ENCODE measurements at regions not wholly inside any gene's neighbourhood (a gene's known extent, or its start where the extent isn't known, plus 50 kb on each side); places are given as distances from the start of the nearest gene placed in this dataset.
A peak's percentile ranks its signal among the peaks of the same experiment; 100 is the strongest.

DNA sequence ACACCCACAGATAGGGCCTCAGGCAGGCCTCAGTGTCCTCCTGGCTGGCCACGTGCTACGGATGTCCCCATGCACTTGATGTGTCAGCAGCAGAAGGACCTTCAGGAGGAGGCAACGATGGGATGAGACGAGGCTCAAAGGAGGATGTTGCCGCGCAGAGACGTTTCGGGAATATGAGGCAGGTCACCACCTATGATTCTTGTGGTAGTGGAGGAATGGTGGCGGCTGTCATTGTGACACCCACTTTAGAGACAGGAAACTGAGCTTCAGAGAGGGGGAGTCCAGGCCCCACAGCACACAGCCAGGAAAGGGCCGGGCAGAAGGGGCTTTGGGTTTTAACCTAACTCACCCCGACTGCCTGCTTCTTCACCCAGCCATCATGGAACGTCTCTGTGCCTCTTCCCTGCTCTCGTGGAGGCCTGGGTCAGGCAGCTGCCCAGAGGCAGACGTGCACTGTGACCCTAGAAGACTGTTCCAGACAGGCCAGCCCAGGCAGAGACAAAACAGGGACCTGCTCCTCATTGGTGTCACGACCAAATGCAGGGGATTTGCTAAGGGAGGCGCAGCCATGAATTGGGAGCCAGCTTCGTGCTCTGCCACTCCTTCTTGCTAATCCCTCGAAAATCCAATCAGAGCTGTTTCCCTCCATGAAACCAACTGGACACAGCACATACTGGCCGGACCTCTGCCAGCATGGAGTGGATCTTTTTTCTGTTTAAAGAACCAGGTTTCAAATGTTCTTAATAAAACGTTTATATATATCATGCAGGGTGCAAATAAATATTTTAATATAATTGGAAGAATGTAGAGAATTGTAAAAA lies 169.2 kb downstream of the ASB1 start:
- no peak for ATAC-seq
- DNase-seq, result no peak
- H3K36me3 ChIP-seq, result no peaks in the 10 kb centered on the region
- peak overlapping the region in 2 of 12 donors; percentile 80 to 87 for H3K27ac ChIP-seq
- H3K4me3 ChIP-seq, result no peak overlapping the region
- TF ChIP-seq, protein P1, sequence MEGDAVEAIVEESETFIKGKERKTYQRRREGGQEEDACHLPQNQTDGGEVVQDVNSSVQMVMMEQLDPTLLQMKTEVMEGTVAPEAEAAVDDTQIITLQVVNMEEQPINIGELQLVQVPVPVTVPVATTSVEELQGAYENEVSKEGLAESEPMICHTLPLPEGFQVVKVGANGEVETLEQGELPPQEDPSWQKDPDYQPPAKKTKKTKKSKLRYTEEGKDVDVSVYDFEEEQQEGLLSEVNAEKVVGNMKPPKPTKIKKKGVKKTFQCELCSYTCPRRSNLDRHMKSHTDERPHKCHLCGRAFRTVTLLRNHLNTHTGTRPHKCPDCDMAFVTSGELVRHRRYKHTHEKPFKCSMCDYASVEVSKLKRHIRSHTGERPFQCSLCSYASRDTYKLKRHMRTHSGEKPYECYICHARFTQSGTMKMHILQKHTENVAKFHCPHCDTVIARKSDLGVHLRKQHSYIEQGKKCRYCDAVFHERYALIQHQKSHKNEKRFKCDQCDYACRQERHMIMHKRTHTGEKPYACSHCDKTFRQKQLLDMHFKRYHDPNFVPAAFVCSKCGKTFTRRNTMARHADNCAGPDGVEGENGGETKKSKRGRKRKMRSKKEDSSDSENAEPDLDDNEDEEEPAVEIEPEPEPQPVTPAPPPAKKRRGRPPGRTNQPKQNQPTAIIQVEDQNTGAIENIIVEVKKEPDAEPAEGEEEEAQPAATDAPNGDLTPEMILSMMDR (IDR thresholded peaks at IDR 0.05), result no peak
- no peak for TF ChIP-seq POLR2A (IDR thresholded peaks at IDR 0.05)
- H3K9me3 ChIP-seq, result no peaks in the 10 kb centered on the region
- H3K27me3 ChIP-seq, result no peaks in the 10 kb centered on the region
- WGBS, 4 donors, result 87 to 90% (median 88%) methylated on average over 20 of the region's 20 CpGs
- peaks cover 0 to 18% (median 7%) of the 10 kb centered on the region in 12 donors for H3K4me1 ChIP-seq
- intact Hi-C loops (cut with DNase I), result no loop called here

- H3K27me3 ChIP-seq, result no peaks in the 10 kb centered on the region
- intact Hi-C loops (cut with DNase I), result no loop called here
- WGBS, 4 donors, result 50% methylated on average over 24 of the region's 24 CpGs
- H3K4me1 ChIP-seq, result peaks cover 0 to 25% (median 11%) of the 10 kb centered on the region in 12 donors
- H3K9me3 ChIP-seq, result no peaks in the 10 kb centered on the region
- ATAC-seq (peak; percentile 88 to 97 (median 94)), DNase-seq (peak in 4 of 5 donors; percentile 41 to 84 (median 66))
- peak overlapping the region in 11 of 12 donors; percentile 31 to 87 (median 76) for H3K27ac ChIP-seq
- H3K4me3 ChIP-seq, result no peak overlapping the region
- TF ChIP-seq, protein P1 (IDR thresholded peaks at IDR 0.05), result no peak
- TF ChIP-seq POLR2A (IDR thresholded peaks at IDR 0.05), result no peak
- H3K36me3 ChIP-seq, result no peaks in the 10 kb centered on the region
Observed at GRCh38 chr2:238596571-238597551, 170.1 kb downstream of the ASB1 start.

- no peaks in the 10 kb centered on the region for H3K9me3 ChIP-seq
- intact Hi-C loops (cut with DNase I), result no loop called here
- no peak for ATAC-seq
- H3K27me3 ChIP-seq, result peaks cover 0 to 4% (median 0%) of the 10 kb centered on the region in 9 donors
- peak overlapping the region in 11 of 12 donors; percentile 14 to 87 (median 76) for H3K27ac ChIP-seq
- peaks cover 0 to 34% (median 19%) of the 10 kb centered on the region in 12 donors for H3K4me1 ChIP-seq
- no peak for TF ChIP-seq POLR2A (IDR thresholded peaks at IDR 0.05)
- TF ChIP-seq, protein P1 (IDR thresholded peaks at IDR 0.05), result no peak
- H3K36me3 ChIP-seq, result no peaks in the 10 kb centered on the region
- no peak for DNase-seq
- H3K4me3 ChIP-seq, result no peak overlapping the region
- WGBS, 4 donors, result 81 to 89% (median 87%) methylated on average over 11 of the region's 11 CpGs
Observed at GRCh38 chr2:238597638-238598528, 171.2 kb downstream of the ASB1 start.
